ENCODE measurements at regions not wholly inside any gene's neighbourhood (a gene's known extent, or its start where the extent isn't known, plus 50 kb on each side); places are given as distances from the start of the nearest gene placed in this dataset.

DNA sequence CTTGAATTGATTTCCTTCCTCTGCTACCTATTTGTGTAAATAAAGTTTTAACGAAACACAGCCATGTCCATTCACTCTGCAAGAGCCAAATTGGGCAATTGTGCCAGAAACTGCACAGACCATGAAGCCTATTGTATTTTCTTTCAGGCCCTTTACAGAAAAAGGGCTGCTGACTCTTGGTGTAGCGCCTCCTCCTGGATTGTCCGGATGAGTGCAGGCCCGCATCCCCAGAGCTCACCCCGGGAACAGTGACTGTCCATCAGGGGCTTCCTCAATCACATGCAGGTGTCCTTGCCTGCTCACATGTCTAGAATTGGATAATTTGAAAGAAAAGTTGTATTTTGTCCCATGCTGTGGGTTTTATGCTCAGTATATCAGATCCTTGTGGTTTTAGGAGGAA lies 1282.2 kb downstream of the AACS start:
- DNase-seq: no peak

DNA sequence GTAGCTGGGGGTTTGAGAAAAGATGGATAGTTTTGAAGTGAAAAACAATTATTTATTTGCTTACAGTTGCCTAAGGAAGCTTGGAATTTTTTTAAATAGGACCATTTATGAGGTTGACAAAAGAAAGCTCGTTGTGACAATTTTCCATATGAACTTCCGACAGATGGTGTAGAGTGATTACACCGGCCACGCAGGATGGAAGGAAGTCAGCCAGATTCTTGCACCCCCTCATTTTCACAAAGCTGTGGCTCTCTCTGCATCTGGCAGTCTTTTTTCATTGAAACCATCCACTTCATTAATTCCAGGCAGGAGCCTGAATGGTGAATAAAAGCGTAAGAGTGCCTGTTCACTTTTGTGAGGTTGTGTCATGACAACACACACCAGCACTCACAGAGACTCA lies 1284.1 kb downstream of the AACS start:
- DNase-seq: no peak

DNA sequence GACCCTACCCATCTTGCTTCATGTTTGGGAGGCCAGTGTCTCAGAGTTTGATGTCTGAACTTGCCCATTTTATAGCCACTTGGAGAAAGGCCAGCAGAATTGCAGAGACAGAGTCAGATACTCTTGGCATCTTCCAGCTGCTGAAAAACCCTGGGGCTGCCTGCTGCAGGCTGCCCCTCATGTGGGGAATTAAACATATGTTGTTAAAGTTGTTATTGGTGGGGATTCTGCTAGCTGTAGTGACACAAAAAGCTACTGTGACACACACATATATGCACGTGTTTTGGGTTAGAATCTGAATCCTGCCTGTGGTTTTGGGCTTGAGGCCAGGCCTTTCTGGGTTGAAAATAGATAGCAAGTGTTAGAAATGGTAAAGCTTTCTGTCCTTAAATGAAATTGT lies 1288.4 kb downstream of the AACS start:
- no peak for DNase-seq

DNA sequence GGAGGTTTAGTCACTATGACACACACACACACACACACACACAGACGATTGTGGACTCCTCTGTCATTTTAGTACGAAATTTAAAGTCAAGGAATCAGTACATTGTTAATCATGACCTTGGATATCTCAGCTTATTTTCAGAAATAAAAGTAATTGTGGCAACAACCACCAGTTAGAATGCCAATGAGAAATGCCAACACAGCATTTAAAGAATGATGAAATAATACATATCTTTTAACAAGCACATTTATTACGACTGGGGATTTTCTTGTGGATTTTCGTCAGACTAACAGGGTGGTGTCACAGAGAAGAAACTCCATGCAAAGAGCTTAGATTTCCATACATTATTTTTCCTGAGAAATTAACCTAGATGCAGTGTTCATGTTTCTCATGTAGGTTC lies 1289.4 kb downstream of the AACS start:
- no peak for DNase-seq

DNA sequence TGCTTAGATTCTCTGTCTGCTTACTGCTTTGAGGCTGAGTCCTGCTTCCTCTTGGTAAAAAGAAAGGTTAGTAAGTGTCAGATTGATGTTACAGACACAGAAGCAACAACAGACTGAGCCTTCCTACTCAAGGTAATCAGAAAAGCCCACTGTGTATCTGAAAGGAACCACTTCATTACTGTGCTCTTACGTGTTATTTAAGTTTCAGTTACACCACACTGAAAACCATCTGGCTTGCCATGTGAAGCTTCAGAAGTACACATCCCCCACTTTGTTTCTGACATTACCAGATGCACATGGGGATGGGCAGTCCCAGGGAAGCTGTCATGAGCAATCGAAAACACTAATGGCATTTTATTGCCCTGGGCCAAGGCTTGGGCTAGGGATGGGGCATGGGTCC lies 1290.1 kb downstream of the AACS start:
- DNase-seq: peak; percentile 39

DNA sequence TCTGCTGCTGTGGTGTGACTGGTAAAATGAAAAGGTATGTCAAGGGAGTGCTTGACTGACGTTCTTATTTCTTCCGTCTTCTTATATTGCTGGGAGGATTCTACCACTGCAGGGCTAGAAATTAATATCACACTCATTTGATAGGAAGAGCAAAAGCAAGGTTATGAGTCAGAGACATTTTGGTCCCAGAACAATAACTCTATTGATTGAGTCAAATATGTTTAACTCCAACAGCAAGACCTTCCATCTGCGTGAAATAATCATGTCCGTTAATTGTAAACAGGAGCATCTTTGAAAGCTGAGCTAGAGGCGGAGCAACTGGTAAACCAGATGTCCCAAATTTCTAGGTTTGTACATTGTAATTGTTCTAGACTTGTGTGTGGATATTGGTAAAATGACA lies 1293.6 kb downstream of the AACS start:
- no peak for DNase-seq

DNA sequence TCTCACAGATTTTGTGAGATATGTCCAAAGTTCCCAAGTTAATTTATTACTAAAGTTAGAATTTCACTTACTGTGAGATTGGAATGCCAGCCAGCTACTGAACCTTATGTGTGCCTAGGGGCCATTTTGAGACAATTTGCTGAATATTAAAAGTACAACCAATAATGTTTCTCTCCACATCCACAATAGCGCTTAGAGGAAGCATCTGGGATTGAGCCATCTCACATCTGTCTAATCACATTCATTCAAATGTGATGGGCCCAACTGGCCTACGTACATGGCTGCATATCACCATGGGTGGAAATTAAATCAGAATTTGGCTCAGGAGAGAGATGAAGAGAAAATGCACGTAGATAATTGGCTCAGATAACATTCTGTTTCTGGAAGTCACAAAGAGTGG lies 1294.0 kb downstream of the AACS start:
- no peak for DNase-seq

DNA sequence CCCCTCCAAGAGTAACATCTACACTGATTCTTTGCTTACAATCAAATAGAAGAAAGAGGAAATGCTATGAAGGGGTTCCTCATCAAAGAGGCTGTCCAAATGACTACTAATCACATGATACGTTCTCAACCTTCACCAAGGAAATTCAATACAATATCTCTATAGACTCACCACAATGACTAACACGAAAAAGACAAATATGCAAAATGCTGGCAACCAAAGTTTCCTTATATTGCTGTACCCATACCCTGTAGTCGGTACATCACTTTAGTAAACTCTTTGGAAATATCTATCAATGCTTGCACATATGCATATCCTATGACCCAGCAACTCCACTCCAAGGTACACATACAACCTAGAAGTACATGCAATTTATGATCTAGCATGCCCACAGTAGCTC lies 1296.6 kb downstream of the AACS start:
- no peak for DNase-seq

DNA sequence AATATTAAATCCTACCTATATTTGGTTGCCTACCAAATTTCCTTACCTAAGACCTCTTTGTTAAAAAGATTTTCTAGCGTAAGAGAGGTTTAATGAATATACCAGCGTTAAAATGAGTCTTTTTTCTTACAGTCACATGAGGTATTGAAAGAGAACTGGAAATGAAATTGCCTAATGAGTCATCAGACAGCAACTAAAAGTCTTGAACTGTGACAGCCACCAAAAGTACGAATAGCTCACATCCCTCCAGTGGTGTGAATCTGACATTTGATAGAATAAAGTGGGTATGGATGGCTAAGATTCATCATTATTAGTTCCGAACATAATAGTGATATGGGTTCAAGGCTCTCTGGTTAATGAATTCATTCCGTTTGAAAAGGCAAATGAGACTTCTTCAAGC lies 1297.3 kb downstream of the AACS start:
- no peak for DNase-seq

DNA sequence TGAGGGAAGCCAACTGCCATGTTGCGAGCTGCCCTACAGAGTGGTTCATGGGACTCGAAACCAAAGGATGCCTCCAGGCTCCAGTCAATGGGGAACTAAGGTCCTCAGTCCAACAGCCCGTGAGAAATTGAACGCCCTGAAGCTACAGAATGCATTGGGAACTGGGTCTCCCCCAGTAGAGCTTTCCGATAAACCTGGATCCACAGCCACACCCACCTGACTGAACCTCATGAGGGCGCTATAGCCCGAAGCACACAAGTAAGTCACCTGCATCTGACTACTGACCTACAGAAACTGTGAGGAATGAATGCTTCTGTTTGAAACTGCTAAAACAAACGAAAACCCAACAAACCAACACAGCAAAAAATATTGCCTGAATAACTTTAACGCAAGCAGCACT lies 1297.7 kb downstream of the AACS start:
- DNase-seq: no peak

DNA sequence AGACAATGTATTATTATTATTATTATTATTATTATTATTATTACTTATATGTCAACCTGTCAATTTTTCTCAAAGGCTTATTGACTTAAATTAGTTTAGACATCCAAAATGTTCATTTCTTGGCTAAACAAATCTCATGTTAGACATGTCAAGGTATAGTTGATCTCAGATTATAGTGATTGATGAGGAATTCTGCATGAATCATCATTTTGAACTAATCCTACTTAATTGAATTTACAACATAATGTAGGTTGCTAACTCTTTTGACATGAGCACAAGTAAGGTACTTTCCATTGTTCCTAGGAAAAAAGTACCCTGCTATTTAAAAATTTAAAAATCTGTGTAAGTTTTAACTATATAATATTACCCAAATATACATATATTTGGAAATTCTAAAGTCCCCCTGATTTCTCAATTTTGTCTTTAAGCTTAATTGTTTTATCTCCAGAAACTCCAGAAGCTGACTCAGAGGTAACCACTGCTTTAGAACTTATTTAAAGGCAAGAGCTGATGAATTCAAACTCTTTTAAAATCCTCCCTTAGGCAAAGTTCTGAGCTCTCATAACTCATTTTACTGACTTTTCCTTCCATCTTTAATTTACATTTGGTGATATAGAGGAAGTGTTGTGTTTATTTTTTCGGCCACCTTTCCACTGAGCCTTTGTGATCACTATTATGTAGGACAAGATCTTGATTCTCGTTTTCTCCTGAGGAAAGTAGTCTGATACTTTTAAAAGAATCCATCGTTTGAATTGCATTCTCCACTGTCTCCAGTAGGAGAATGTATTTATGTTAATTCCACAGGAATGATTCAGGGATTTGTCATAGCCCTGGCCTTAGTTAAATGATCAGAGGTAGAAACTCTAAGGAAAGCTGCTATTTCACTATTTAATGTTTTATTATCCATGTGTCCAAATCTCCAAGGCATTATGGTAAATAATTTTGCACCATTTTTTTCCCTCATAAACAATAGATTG lies 1304.5 kb downstream of the AACS start:
- no peak for DNase-seq

DNA sequence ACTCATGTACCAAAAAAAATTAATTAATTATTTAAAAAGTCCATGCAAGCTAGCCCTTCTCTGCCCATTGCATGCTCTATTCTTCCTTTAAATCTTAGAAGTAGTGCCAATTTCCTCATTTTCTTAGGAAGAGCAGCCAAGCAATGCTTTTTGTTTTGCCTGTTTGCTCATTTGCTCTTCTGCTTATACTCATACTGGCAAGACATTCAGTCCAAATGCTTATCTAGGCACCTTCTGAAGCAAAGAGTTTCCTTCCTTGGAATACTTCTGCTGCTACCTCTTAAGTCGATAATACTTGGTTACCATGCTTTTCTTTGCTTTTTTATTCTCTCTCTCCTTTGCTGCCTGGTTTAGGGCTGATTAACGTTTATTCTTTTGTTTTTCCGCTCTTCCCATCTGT lies 1318.3 kb downstream of the AACS start:
- DNase-seq: no peak

DNA sequence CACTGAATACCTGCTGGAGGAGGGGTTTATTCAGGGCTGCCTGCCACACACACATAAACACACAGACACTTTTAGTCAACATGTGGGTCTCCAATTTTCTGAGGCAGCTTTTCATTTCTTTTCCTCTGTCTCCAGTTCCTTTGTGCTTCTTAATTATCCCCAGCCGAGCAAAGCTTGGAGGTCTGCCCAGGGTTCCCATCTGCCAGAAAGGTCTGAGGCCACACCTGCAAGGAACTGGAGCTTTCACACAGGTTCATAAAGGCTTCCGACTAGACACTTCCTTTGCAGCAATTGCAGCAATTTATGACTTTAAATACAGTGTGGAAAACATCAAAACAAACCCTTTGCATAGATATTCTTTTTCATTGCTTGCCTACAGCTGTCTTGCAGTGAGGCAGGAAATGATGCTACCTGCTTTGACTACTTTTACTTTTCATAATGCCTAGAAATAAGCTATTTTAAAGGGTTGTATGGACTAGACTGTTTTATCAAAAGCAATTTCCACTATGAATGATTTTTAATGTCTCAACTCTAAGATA lies 1318.9 kb downstream of the AACS start:
- DNase-seq: no peak

DNA sequence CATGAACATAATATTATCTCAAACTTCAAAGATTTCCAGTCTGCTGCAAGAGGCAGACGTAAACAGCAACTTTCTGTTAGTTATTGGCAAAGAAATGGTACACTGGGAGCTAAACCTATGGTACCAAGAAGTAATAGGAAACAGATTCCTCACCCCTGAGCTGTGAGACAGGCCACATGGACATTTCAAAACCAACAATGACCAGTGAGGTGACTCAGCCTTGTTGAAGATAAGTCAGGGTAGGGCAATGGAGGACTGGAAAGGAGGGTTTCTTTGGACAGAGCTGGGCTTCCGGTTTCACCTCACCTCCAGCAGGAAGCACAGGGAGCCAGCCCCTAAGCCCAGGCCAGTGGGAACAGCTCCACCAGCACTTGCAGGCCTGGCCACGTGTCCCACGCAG lies 1320.5 kb downstream of the AACS start:
- DNase-seq: no peak

DNA sequence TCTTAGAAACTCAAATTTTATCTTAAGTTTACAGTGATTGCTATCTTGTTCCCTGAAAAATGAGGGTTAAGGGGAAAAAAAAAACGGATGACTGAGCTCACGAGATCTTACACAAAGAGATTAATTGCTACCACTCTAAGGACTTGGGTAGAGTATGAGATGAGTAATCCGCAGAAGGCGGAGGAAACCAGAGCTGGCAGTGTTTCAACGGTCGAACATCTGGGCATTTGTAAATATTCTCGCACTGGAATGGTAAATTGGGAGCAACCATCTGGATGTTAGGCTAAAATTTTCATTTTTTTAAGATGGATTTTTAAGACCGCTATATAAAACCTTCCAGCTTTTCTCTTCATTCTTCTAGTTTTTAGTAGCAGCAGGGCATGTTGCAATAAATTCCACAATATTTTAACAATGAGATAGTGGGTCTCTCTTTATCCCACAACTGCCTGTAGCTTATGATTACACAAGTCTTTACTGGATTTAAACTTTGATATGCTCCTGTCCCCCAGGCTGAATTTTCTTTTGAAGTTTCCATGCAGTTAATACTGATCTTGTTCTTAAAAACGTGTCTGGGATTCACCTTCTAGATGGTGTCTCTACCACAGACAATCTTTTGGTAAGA lies 1324.1 kb downstream of the AACS start:
- DNase-seq: peak; percentile 43

DNA sequence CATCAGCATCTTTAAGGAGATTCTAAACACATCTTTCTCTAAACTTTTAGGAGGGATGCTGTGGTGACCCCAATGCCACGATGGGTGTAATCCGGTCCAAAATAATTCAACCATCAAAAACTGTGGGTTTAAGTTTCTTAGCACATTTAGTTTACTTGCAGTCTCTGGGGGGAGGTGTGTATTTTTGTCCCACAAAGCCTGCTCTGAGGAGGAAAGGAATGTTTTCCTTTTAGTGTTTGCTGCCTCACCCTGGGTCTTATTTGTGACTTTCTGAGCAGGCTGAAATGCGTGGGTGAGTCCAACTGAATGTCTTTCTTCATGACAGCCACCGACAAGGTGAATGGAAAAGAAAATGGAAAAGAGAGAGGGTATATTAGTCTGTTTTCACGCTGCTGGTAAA lies 1324.7 kb downstream of the AACS start:
- no peak for DNase-seq

DNA sequence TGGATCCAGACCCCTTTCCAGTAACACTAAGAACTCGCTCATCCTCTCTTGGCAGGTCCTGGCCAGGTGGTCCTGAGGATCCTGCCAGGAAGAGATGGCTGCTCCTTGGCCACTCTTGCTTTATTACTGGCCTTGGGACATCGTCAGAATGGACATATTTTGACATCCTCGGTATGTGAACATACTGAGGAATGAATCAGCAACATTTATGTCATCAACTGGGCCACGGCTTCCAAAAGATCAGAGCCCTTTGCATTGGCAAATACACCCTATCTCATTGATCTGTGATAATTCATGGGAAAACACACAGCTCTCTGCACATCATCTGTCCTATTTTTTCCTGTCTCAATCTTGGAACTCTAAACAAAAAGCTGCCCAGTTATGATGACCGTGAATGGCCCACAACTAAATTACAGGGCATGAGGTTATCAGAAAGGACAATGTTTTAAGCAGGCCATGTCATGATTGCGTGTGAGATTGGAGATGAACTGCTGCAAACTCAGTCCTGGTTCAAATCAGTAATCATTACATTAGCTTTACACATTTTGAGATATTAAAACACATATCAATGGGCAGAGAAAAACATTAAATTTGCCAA lies 1325.8 kb downstream of the AACS start:
- DNase-seq: no peak

DNA sequence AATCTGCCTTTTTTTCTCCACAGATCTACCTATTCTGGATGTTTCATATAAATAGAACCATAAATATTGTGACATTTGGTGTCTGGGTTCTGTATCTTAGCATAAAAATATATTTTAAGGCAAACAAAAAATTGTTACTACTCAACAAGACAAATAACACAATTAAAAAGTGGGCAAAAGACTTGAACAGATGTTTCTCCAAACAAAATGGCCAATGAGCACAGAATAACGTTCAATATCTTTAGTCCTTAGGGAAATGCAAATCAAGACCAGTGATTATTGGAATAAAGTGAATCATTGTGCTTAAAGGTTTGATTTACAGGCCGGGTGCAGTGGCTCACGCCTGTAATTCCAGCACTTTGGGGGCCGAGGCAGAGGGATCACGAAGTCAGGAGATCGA lies 1331.3 kb downstream of the AACS start:
- no peak for DNase-seq

DNA sequence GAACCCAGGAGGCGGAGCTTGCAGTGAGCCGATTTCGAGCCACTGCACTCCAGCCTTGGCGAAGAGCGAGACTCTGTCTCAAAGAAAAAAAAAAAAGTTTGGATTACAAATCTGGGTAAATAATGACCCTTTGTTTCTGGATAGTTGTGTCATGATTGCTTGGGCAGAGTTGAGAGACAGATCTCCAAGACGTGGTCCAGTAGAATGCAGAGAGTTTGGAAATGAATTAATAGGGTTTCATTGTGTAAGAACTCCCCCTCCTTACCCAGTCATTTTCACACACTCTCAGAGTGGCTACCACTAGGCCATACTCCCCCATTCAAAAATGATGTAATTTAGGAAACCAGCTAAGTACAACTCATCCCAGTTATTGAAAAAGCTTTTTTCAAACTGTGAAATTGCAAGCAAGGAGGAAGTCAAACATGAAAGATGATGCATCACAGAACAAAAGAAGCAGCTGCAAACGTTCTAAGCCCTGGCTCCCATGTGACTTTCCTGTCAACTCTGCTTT lies 1331.9 kb downstream of the AACS start:
- DNase-seq: no peak

DNA sequence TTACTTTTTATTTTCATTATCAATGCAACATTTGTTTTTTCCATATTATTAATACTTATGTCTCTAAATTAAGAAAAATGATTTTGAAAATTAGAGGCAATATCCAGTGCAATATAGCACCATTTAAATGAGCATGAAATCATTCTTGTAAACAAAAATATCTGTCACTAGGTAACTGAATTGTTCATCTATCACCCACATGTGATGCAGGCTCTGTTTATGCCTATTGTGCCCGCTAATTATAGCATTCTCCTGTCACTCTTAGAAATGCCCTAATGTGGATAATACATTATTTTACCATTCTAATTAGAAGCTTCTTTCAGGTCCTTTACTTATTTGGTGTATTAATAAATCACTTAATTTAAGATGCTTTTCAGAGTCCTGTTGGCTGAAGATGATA lies 1332.4 kb downstream of the AACS start:
- no peak for DNase-seq

DNA sequence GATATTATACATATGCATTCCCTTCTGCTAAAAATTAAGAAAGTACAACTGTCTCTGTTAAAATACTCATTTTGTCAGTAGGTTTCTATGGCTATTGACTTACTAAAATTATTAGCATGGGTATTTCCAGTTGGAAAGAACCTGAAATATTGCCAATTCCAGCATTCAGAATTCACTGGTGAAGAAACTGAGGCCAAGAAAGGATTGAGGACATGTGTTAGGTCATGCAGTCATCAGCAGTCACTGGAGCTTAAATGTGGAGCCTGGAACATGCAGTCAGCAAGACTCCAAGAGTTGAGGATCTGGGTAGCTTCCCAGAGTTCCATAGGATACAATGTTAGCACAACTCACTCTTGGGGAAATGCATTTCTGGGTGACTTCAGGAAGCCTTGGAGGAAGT lies 1335.6 kb downstream of the AACS start:
- DNase-seq: no peak

DNA sequence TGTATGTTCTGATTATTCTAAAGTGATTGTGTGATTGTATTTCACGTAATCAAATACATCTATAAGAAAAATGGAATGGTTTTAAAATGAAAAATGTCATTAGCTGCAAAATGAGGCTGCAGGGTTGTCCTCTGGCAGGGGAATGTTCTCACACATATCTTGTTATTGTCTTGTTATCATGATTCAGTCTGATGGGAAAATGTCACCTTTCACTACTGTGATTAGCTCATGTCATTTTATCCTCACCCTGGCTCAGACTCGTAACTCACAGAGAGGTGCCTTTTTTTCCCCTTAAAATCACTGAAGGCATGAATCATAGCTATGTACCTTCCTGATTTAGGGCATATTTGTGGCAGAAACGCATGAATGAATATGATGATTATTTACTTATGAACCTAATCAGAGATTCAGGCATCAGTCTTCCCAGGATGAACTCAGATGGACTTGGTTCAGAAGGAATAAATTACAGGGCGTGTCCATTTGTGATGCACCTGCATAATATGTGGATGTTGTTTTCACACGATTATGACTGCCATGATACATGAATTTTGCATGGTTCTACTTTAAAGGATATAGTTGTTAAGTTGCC lies 1339.2 kb downstream of the AACS start:
- DNase-seq: no peak

DNA sequence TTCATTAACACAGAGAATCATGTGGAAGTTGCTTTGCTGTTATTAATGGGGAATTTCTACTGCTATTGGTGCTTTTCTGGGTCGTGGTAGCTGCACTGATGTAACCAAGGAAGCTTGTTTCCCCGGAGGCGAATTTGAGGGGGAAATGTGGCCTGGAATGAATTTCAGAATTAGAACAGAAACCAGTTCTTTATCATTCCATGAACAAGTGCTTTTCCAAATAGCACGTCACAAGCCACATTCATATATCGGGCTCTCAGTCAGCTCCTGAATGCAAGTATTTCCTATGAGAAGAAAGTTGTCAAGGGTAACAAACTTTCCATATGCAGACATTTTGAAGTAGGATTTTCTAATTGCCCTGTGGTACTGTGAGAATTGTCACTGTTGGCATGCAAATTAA lies 1353.2 kb downstream of the AACS start:
- DNase-seq: no peak
